OCI-LY3 (cell line): ENCODE measurements at regions not wholly inside any gene's neighbourhood (a gene's known extent, or its start where the extent isn't known, plus 50 kb on each side); places are given as distances from the start of the nearest gene placed in this dataset.

Experiments used
- H2AFZ ChIP-seq: fragments of 200-600, 300-600 bp; shearing (Covaris generic); 2 replicates; pipeline ENCODE4 v1.6.0; 2014; ENCODE audit warnings: antibody characterized with exemption, low read depth, low read length
- H3K27ac ChIP-seq: fragments of 200-600, 300-600 bp; sonication (generic); 2 replicates; pipeline ENCODE4 v1.5.1; 2014; ENCODE audit warnings: mild to moderate bottlenecking, low read length, moderate library complexity, mixed read lengths
- H3K27me3 ChIP-seq: fragments of 200-600, 300-600 bp; sonication (generic); 2 replicates; pipeline ENCODE4 v1.6.1; 2014; ENCODE audit warnings: low read depth, low read length, mixed read lengths
- H3K36me3 ChIP-seq: fragments of 200-600, 300-600 bp; sonication (generic); replicated peaks from 2 replicates; pipeline ENCODE3; 2014; ENCODE audit warnings: low read depth, low read length, mixed read lengths
- H3K4me1 ChIP-seq: fragments of 300-600, 200-600 bp; sonication (generic); 2 replicates; pipeline ENCODE4 v1.6.1; 2014; ENCODE audit warnings: low read length, mixed read lengths
- H3K4me2 ChIP-seq: fragments of 200-600, 300-600 bp; sonication (generic); 2 replicates; pipeline ENCODE4 v1.6.1; 2014; ENCODE audit warnings: low read length, mixed read lengths
- H3K4me3 ChIP-seq: fragments of 300-600, 200-600 bp; sonication (generic); 2 replicates; pipeline ENCODE4 v1.5.1; 2014; ENCODE audit warnings: antibody characterized with exemption, mild to moderate bottlenecking, low read length, moderate library complexity
- H3K79me2 ChIP-seq: fragments of 300-600, 200-600 bp; shearing (Covaris generic); 2 replicates; pipeline ENCODE4 v1.6.1; 2014; ENCODE audit warnings: mild to moderate bottlenecking, low read length, mixed read lengths
- H3K9ac ChIP-seq: fragments of 300-600, 200-600 bp; shearing (Covaris generic); 2 replicates; pipeline ENCODE4 v1.6.0; 2014; ENCODE audit warnings: mild to moderate bottlenecking, low read length, moderate library complexity
- H3K9me3 ChIP-seq: fragments of 200-600, 300-600 bp; shearing (Covaris generic); 2 replicates; pipeline ENCODE4 v1.6.1; 2014; ENCODE audit warnings: low read length, mixed read lengths; ENCODE audit not compliant: insufficient read depth
- H4K20me1 ChIP-seq: fragments of 200-600, 300-600 bp; sonication (generic); 2 replicates; pipeline ENCODE4 v1.6.1; 2016; ENCODE audit warnings: low read length, mixed read lengths; ENCODE audit not compliant: insufficient read depth
- CTCF ChIP-seq: fragments of 200-600, 300-600 bp; sonication (generic); IDR thresholded peaks from 2 replicates; pipeline ENCODE4 v1.5.1; 2014; ENCODE audit warnings: antibody characterized with exemption, low read length, low read depth
- EZH2phosphoT487 ChIP-seq: fragments of 200-600 bp; shearing (Covaris generic); IDR thresholded peaks from 2 replicates; pipeline ENCODE4 v1.6.1; 2018; ENCODE audit warnings: antibody characterized with exemption, mixed run types, low read depth

GRCh38 chr9:8262625-8263622, 463.3 kb upstream of the DMAC1 start:
- Histone ChIP-seq H3K4me1 (peaks cover 11% of the 10 kb centered on the region), H3K27ac (no peak overlapping the region), H3K36me3 (no peaks in the 10 kb centered on the region), H3K27me3 (no peaks in the 10 kb centered on the region), H3K4me2 (no peak overlapping the region), H2AFZ (no peak overlapping the region), H4K20me1 (no peaks in the 10 kb centered on the region), H3K79me2 (no peaks in the 10 kb centered on the region), H3K9ac (no peak overlapping the region), H3K9me3 (no peaks in the 10 kb centered on the region), H3K4me3 (no peak overlapping the region)
- TF ChIP-seq EZH2phosphoT487: no peak
- no peak for TF ChIP-seq CTCF

GRCh38 chr9:8261737-8262136, 462.2 kb upstream of the DMAC1 start:
- H2AFZ ChIP-seq: no peak overlapping the region
- H3K27me3 ChIP-seq: no peaks in the 10 kb centered on the region
- TF ChIP-seq CTCF (no peak), EZH2phosphoT487 (no peak)
- H3K4me1 ChIP-seq: peaks cover 11% of the 10 kb centered on the region
- H3K27ac ChIP-seq: no peak overlapping the region
- H3K36me3 ChIP-seq: no peaks in the 10 kb centered on the region
- peak overlapping the region; percentile 14; the same call in 1 of the 2 replicates for H3K4me2 ChIP-seq
- H3K79me2 ChIP-seq: no peaks in the 10 kb centered on the region
- H3K9ac ChIP-seq: no peak overlapping the region
- no peaks in the 10 kb centered on the region for H4K20me1 ChIP-seq
- H3K4me3 ChIP-seq: no peak overlapping the region
- no peaks in the 10 kb centered on the region for H3K9me3 ChIP-seq

GRCh38 chr9:8259028-8259427, 459.4 kb upstream of the DMAC1 start:
- Histone ChIP-seq H3K4me2 (no peak overlapping the region), H2AFZ (no peak overlapping the region), H3K4me1 (peaks cover 11% of the 10 kb centered on the region), H4K20me1 (no peaks in the 10 kb centered on the region), H3K9me3 (no peaks in the 10 kb centered on the region), H3K27ac (no peak overlapping the region), H3K36me3 (no peaks in the 10 kb centered on the region), H3K9ac (no peak overlapping the region), H3K79me2 (no peaks in the 10 kb centered on the region), H3K27me3 (no peaks in the 10 kb centered on the region), H3K4me3 (no peak overlapping the region)
- no peak for TF ChIP-seq EZH2phosphoT487

GRCh38 chr9:8256880-8257279, 457.3 kb upstream of the DMAC1 start:
- no peak for TF ChIP-seq CTCF
- TF ChIP-seq EZH2phosphoT487: no peak
- no peak overlapping the region for H3K27ac ChIP-seq
- no peaks in the 10 kb centered on the region for H3K27me3 ChIP-seq
- no peaks in the 10 kb centered on the region for H3K36me3 ChIP-seq
- H3K4me2 ChIP-seq: no peak overlapping the region
- H3K79me2 ChIP-seq: no peaks in the 10 kb centered on the region
- no peak overlapping the region for H3K4me3 ChIP-seq
- H2AFZ ChIP-seq: no peak overlapping the region
- peaks cover 8% of the 10 kb centered on the region for H3K4me1 ChIP-seq
- no peaks in the 10 kb centered on the region for H4K20me1 ChIP-seq
- no peaks in the 10 kb centered on the region for H3K9me3 ChIP-seq
- no peak overlapping the region for H3K9ac ChIP-seq
